HEK293T (cell line): ENCODE measurements at regions not wholly inside any gene's neighbourhood (a gene's known extent, or its start where the extent isn't known, plus 50 kb on each side); places are given as distances from the start of the nearest gene placed in this dataset.

Experiments used
- ARNT ChIP-seq: fragments of 450-650 bp; IDR thresholded peaks from 2 replicates; pipeline ENCODE4 v1.6.1; 2017; ENCODE audit warnings: mild to moderate bottlenecking
- BHLHE40 ChIP-seq: fragments of 450-650 bp; IDR thresholded peaks from 2 replicates; pipeline ENCODE4 v1.6.1; 2016; ENCODE audit warnings: mild to moderate bottlenecking, moderate library complexity, borderline replicate concordance
- CTBP1 ChIP-seq: fragments of 450-650 bp; IDR thresholded peaks from 2 replicates; pipeline ENCODE4 v1.6.1; 2016; ENCODE audit warnings: borderline replicate concordance
- ELF4 ChIP-seq: fragments of 450-650 bp; IDR thresholded peaks from 2 replicates; pipeline ENCODE4 v1.6.1; 2017; ENCODE audit warnings: antibody characterized with exemption
- FOXK2 ChIP-seq: fragments of 450-650 bp; IDR thresholded peaks from 2 replicates; pipeline ENCODE4 v1.6.1; 2016; ENCODE audit warnings: mild to moderate bottlenecking
- FOXM1 ChIP-seq: fragments of 450-650 bp; IDR thresholded peaks from 2 replicates; pipeline ENCODE4 v1.6.1; 2017; ENCODE audit warnings: mild to moderate bottlenecking, borderline replicate concordance
- HDGF ChIP-seq: fragments of 450-650 bp; IDR thresholded peaks from 2 replicates; pipeline ENCODE4 v1.6.1; 2017; ENCODE audit warnings: antibody characterized with exemption, borderline replicate concordance
- LEF1 ChIP-seq: fragments of 450-650 bp; IDR thresholded peaks from 2 replicates; pipeline ENCODE4 v1.6.1; 2017; ENCODE audit warnings: mild to moderate bottlenecking, borderline replicate concordance
- NFRKB ChIP-seq: fragments of 450-650 bp; IDR thresholded peaks from 2 replicates; pipeline ENCODE4 v1.6.1; 2016; ENCODE audit warnings: mild to moderate bottlenecking, moderate library complexity
- SP1 ChIP-seq: fragments of 450-650 bp; IDR thresholded peaks from 2 replicates; pipeline ENCODE4 v1.6.1; 2017
- SUZ12 ChIP-seq: fragments of 450-650 bp; IDR thresholded peaks from 2 replicates; pipeline ENCODE4 v1.6.1; 2016; ENCODE audit warnings: mild to moderate bottlenecking
- TARDBP ChIP-seq: fragments of 450-650 bp; IDR thresholded peaks from 2 replicates; pipeline ENCODE4 v1.6.1; 2016
- ZNF384 ChIP-seq: fragments of 450-650 bp; IDR thresholded peaks from 2 replicates; pipeline ENCODE4 v1.6.1; 2016
- TF ChIP-seq, protein P1 (sequence below): fragments of 450-650 bp; IDR thresholded peaks from 2 replicates; pipeline ENCODE4 v1.6.1; 2016

DNA sequence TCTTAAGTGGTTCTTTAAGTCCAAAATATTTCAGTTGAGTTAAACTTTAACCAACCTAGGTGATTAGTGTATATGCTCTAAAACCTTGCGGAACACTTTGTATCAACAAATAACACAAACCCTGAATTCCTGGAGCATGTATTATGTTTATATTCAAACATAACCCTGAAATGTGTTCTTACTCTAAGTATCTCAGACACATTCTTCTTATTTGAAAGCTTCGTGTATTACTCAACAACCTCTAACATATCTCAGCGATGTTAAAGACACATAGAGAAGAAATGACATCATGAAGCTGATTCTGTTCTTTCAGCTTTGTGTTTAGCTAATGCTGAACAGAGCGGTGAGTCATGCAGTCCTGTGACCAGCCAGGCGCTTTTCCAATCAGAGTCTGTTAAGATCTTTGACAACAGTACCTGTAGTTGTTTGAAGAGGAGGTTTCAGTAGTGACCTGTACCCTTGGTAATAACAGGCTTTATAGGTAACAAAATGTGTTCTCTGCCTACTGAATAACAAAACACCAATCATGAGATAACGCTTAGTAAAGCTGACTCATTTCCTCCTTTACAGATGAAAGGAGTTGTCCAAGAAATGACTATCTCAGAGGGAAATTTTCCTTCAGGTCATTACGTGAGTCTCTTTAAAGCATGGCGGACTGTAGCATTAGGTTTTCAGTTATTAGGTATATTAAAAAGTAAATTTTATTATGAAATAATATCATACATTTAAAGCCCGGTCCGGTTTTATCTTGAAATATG, 67.3 kb upstream of the KLF6 start:
- no peak for TF ChIP-seq FOXK2
- TF ChIP-seq ZNF384 = no peak
- TF ChIP-seq TARDBP = no peak
- no peak for TF ChIP-seq SP1
- no peak for TF ChIP-seq NFRKB
- TF ChIP-seq ELF4 = no peak
- TF ChIP-seq FOXM1 = no peak
- no peak for TF ChIP-seq HDGF
- no peak for TF ChIP-seq BHLHE40
- TF ChIP-seq SUZ12 = no peak
- TF ChIP-seq, protein P1, sequence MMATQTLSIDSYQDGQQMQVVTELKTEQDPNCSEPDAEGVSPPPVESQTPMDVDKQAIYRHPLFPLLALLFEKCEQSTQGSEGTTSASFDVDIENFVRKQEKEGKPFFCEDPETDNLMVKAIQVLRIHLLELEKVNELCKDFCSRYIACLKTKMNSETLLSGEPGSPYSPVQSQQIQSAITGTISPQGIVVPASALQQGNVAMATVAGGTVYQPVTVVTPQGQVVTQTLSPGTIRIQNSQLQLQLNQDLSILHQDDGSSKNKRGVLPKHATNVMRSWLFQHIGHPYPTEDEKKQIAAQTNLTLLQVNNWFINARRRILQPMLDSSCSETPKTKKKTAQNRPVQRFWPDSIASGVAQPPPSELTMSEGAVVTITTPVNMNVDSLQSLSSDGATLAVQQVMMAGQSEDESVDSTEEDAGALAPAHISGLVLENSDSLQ = no peak
- no peak for TF ChIP-seq ARNT
- TF ChIP-seq LEF1 = no peak
- TF ChIP-seq CTBP1 = no peak
